HG02840 (cell line): ENCODE measurements at regions not wholly inside any gene's neighbourhood (a gene's known extent, or its start where the extent isn't known, plus 50 kb on each side); places are given as distances from the start of the nearest gene placed in this dataset.
"Not testable (repeated sequence)": the region's sequence is repeated elsewhere in the genome, so short reads cannot be mapped to it uniquely, and the experiment has no call there.

Experiments
- ATAC-seq: cut with Tn5 transposase; IDR thresholded peaks from one replicate; pipeline ENCODE4 v1.9.1; 2021; ENCODE audit warnings: mild to moderate bottlenecking, moderate library complexity, moderate number of reproducible peaks; ENCODE audit not compliant: unreplicated experiment, low FRiP score

GRCh38 chr5:85357309-85357708 lies 972.6 kb upstream of the EDIL3 start:
- ATAC-seq: no peak

- no peak for ATAC-seq
Measured at GRCh38 chr5:85375525-85375924, 990.8 kb upstream of the EDIL3 start.

- ATAC-seq: no peak
Measured at GRCh38 chr5:85388770-85389169, 1004.1 kb upstream of the EDIL3 start.

- not testable (repeated sequence) for ATAC-seq
Measured at GRCh38 chr5:85392309-85392708, 1007.6 kb upstream of the EDIL3 start.

- ATAC-seq: no peak
Measured at GRCh38 chr5:85395526-85395925, 1010.8 kb upstream of the EDIL3 start.

GRCh38 chr5:85397451-85397850 lies 1012.8 kb upstream of the EDIL3 start:
- ATAC-seq: no peak

GRCh38 chr5:85428426-85428934 lies 1043.8 kb upstream of the EDIL3 start:
- ATAC-seq: no peak

- ATAC-seq: not testable (repeated sequence)
Measured at GRCh38 chr5:85431726-85432125, 1047.0 kb upstream of the EDIL3 start.

GRCh38 chr5:85441156-85441555 lies 1056.5 kb upstream of the EDIL3 start:
- no peak for ATAC-seq

GRCh38 chr5:85441853-85442252 lies 1057.2 kb upstream of the EDIL3 start:
- no peak for ATAC-seq

- no peak for ATAC-seq
Measured at GRCh38 chr5:85452322-85453025, 1067.8 kb upstream of the EDIL3 start.

- no peak for ATAC-seq
Measured at GRCh38 chr5:85453026-85453349, 1068.3 kb upstream of the EDIL3 start.

GRCh38 chr5:85458319-85458718 lies 1073.6 kb upstream of the EDIL3 start:
- ATAC-seq: no peak

- no peak for ATAC-seq
Measured at GRCh38 chr5:85462957-85463356, 1078.3 kb upstream of the EDIL3 start.

GRCh38 chr5:85466423-85466822 lies 1081.7 kb upstream of the EDIL3 start:
- no peak for ATAC-seq

- ATAC-seq: no peak
Measured at GRCh38 chr5:85472749-85473148, 1088.1 kb upstream of the EDIL3 start.

GRCh38 chr5:85475151-85475550 lies 1090.5 kb upstream of the EDIL3 start:
- not testable (repeated sequence) for ATAC-seq

- ATAC-seq: no peak
Measured at GRCh38 chr5:85476617-85477016, 1091.9 kb upstream of the EDIL3 start.

- ATAC-seq: no peak
Measured at GRCh38 chr5:85479849-85480248, 1095.2 kb upstream of the EDIL3 start.

GRCh38 chr5:85484982-85485574 lies 1100.4 kb upstream of the EDIL3 start:
- no peak for ATAC-seq

GRCh38 chr5:85488295-85488694 lies 1103.6 kb upstream of the EDIL3 start:
- ATAC-seq: no peak

GRCh38 chr5:85500869-85501268 lies 1116.2 kb upstream of the EDIL3 start:
- no peak for ATAC-seq
